ENCODE measurements at regions not wholly inside any gene's neighbourhood (a gene's known extent, or its start where the extent isn't known, plus 50 kb on each side); places are given as distances from the start of the nearest gene placed in this dataset.

GRCh38 chr5:174235221-174236011 lies 189.9 kb downstream of the NSG2 start:
- no peak for DNase-seq (ENCODE audit: low read depth)

- no peak for DNase-seq (ENCODE audit: low read depth)
These were observed 190.6 kb downstream of the NSG2 start for GRCh38 chr5:174236070-174236469.

GRCh38 chr5:174239718-174240117 lies 194.2 kb downstream of the NSG2 start:
- no peak for DNase-seq (ENCODE audit: low read depth)

GRCh38 chr5:174242573-174242972 lies 197.1 kb downstream of the NSG2 start:
- no peak for DNase-seq (ENCODE audit: low read depth)

- DNase-seq (ENCODE audit: low read depth) = no peak
These were observed 198.4 kb downstream of the NSG2 start for GRCh38 chr5:174243904-174244303.

- no peak for DNase-seq (ENCODE audit: low read depth)
These were observed 200.1 kb downstream of the NSG2 start for GRCh38 chr5:174245516-174246075.

- DNase-seq (ENCODE audit: low read depth) = no peak
These were observed 201.2 kb downstream of the NSG2 start for GRCh38 chr5:174246743-174247142.

- DNase-seq (ENCODE audit: low read depth) = no peak
These were observed 201.8 kb downstream of the NSG2 start for GRCh38 chr5:174247301-174247700.

- no peak for DNase-seq (ENCODE audit: low read depth)
These were observed 205.9 kb downstream of the NSG2 start for GRCh38 chr5:174251305-174252000.

GRCh38 chr5:174252121-174252520 lies 206.6 kb downstream of the NSG2 start:
- no peak for DNase-seq (ENCODE audit: low read depth)

GRCh38 chr5:174259696-174260420 lies 214.4 kb downstream of the NSG2 start:
- DNase-seq (ENCODE audit: low read depth) = no peak

GRCh38 chr5:174271316-174271715 lies 225.8 kb downstream of the NSG2 start:
- no peak for DNase-seq (ENCODE audit: low read depth)

GRCh38 chr5:174272671-174273070 lies 227.2 kb downstream of the NSG2 start:
- no peak for DNase-seq (ENCODE audit: low read depth)

- DNase-seq (ENCODE audit: low read depth) = no peak
These were observed 227.8 kb downstream of the NSG2 start for GRCh38 chr5:174273325-174273724.

- DNase-seq (ENCODE audit: low read depth) = no peak
These were observed 230.5 kb downstream of the NSG2 start for GRCh38 chr5:174275959-174276358.

- DNase-seq (ENCODE audit: low read depth) = no peak
These were observed 235.7 kb downstream of the NSG2 start for GRCh38 chr5:174281089-174281760.

GRCh38 chr5:174281855-174282254 lies 236.3 kb downstream of the NSG2 start:
- DNase-seq (ENCODE audit: low read depth) = no peak

- DNase-seq (ENCODE audit: low read depth) = no peak
These were observed 236.9 kb downstream of the NSG2 start for GRCh38 chr5:174282391-174282790.

GRCh38 chr5:174283211-174284005 lies 237.9 kb downstream of the NSG2 start:
- DNase-seq (ENCODE audit: low read depth) = no peak

GRCh38 chr5:174284873-174285272 lies 239.4 kb downstream of the NSG2 start:
- no peak for DNase-seq (ENCODE audit: low read depth)

- no peak for DNase-seq (ENCODE audit: low read depth)
These were observed 242.3 kb downstream of the NSG2 start for GRCh38 chr5:174287761-174288160.

All from T-helper 22 cell (primary cell).